Fibroblast of the aortic adventitia (primary cell): ENCODE measurements at regions not wholly inside any gene's neighbourhood (a gene's known extent, or its start where the extent isn't known, plus 50 kb on each side); places are given as distances from the start of the nearest gene placed in this dataset.

Source experiments
- DNase-seq: peaks from one replicate; pipeline ENCODE4 v3.0.0-alpha.2; 2010; ENCODE audit warnings: low read depth
- H3K4me3 ChIP-seq: 2 replicates; pipeline ENCODE4 v1.5.1; 2011; ENCODE audit warnings: low read depth, mild to moderate bottlenecking, control low read depth, low read length, moderate library complexity
- CTCF ChIP-seq: IDR thresholded peaks from 2 replicates; pipeline ENCODE4 v1.5.1; 2011; ENCODE audit warnings: mild to moderate bottlenecking, low read length, control low read depth, inconsistent platforms; ENCODE audit not compliant: insufficient read depth

GRCh38 chr22:48678171-48679135 is 1149.2 kb downstream of the BRD1 start:
- no peak for TF ChIP-seq CTCF
- DNase-seq, result no peak
- no peak overlapping the region for H3K4me3 ChIP-seq

GRCh38 chr22:48677621-48678020 is 1150.1 kb downstream of the BRD1 start:
- DNase-seq, result no peak
- no peak overlapping the region for H3K4me3 ChIP-seq

GRCh38 chr22:48677168-48677520 is 1150.5 kb downstream of the BRD1 start:
- TF ChIP-seq CTCF, result no peak
- no peak overlapping the region for H3K4me3 ChIP-seq
- no peak for DNase-seq

More at GRCh38 chr22:48677621-48678020, 1150.1 kb downstream of the BRD1 start:
- no peak for TF ChIP-seq CTCF

GRCh38 chr22:48676266-48677167 is 1151.2 kb downstream of the BRD1 start:
- DNase-seq, result no peak
- no peak for TF ChIP-seq CTCF
- H3K4me3 ChIP-seq, result no peak overlapping the region

- DNase-seq, result no peak
- H3K4me3 ChIP-seq, result no peak overlapping the region
- TF ChIP-seq CTCF, result no peak
These were observed 1151.9 kb downstream of the BRD1 start for GRCh38 chr22:48675830-48676145.

GRCh38 chr22:48675141-48675829 is 1152.4 kb downstream of the BRD1 start:
- no peak for TF ChIP-seq CTCF
- H3K4me3 ChIP-seq, result no peak overlapping the region
- DNase-seq, result no peak
